NB4 (cell line): ENCODE measurements at regions not wholly inside any gene's neighbourhood (a gene's known extent, or its start where the extent isn't known, plus 50 kb on each side); places are given as distances from the start of the nearest gene placed in this dataset.
A peak's percentile ranks its signal among the peaks of the same experiment; 100 is the strongest.

Experiments
- DNase-seq: peaks from one replicate; pipeline ENCODE4 v3.0.0; 2010; ENCODE audit warnings: low read depth
- H3K4me3 ChIP-seq: one replicate; pipeline ENCODE4 v1.5.1; 2011; ENCODE audit warnings: mild to moderate bottlenecking, low read depth, low read length, moderate library complexity
- CTCF ChIP-seq: IDR thresholded peaks from one replicate; pipeline ENCODE4 v1.5.1; 2012; ENCODE audit warnings: low read depth, low read length
- MAX ChIP-seq: IDR thresholded peaks from 2 replicates; pipeline ENCODE4 v1.6.1; 2011; ENCODE audit warnings: low read depth, low read length
- MYC ChIP-seq: IDR thresholded peaks from 2 replicates; pipeline ENCODE4 v1.6.1; 2011; ENCODE audit warnings: low read depth, low read length
- POLR2A ChIP-seq: IDR thresholded peaks from 2 replicates; pipeline ENCODE4 v1.6.1; 2011; ENCODE audit warnings: mild to moderate bottlenecking; ENCODE audit not compliant: insufficient read length; ENCODE audit errors: extremely low read depth

GRCh38 chr11:116079580-116079979, 575.4 kb upstream of the CADM1 start:
- DNase-seq = no peak
- TF ChIP-seq MAX = no peak
- no peak for TF ChIP-seq MYC
- no peak for TF ChIP-seq POLR2A
- no peak for TF ChIP-seq CTCF
- no peak overlapping the region for H3K4me3 ChIP-seq

GRCh38 chr11:116078101-116078591, 573.9 kb upstream of the CADM1 start:
- TF ChIP-seq MAX (no peak), POLR2A (no peak), CTCF (peak; percentile 64), MYC (no peak)
- peak; percentile 19 for DNase-seq
- H3K4me3 ChIP-seq = no peak overlapping the region

GRCh38 chr11:116077092-116077491, 572.9 kb upstream of the CADM1 start:
- no peak overlapping the region for H3K4me3 ChIP-seq
- TF ChIP-seq MAX (no peak), MYC (no peak), CTCF (no peak), POLR2A (no peak)
- DNase-seq = no peak

GRCh38 chr11:116073854-116074837, 569.9 kb upstream of the CADM1 start:
- peak; percentile 22 for DNase-seq
- TF ChIP-seq CTCF (no peak), POLR2A (no peak), MYC (no peak), MAX (no peak)
- H3K4me3 ChIP-seq = no peak overlapping the region

GRCh38 chr11:116072601-116073410, 568.6 kb upstream of the CADM1 start:
- no peak overlapping the region for H3K4me3 ChIP-seq
- DNase-seq = no peak
- TF ChIP-seq MAX (no peak), POLR2A (no peak), CTCF (peak; percentile 33), MYC (no peak)
